ENCODE measurements at regions not wholly inside any gene's neighbourhood (a gene's known extent, or its start where the extent isn't known, plus 50 kb on each side); places are given as distances from the start of the nearest gene placed in this dataset.

GRCh38 chr14:84655014-84655413 lies 874.9 kb upstream of the FLRT2 start:
- Histone ChIP-seq H3K27ac (ENCODE audit: low read depth in 2 of 2, low read length in 2 of 2) (no peak overlapping the region), H3K36me3 (ENCODE audit: control insufficient read depth in 2 of 3, insufficient read depth in 3 of 3, low read length in 3 of 3) (no peaks in the 10 kb centered on the region), H3K4me3 (ENCODE audit: low read length in 3 of 3) (no peak overlapping the region), H3K27me3 (ENCODE audit: control insufficient read depth, insufficient read depth, low read length) (no peaks in the 10 kb centered on the region), H3K9me3 (ENCODE audit: control insufficient read depth in 2 of 3, insufficient read depth in 1 of 3, low read length in 3 of 3) (peaks cover 0 to 4% (median 0%) of the 10 kb centered on the region in 3 donors), H3K9ac (ENCODE audit: low read length in 3 of 3) (no peak overlapping the region), H3K4me1 (ENCODE audit: control insufficient read depth in 2 of 3, insufficient read depth in 2 of 3, low read depth in 1 of 3, low read length in 3 of 3) (no peaks in the 10 kb centered on the region)
- DNase-seq (no peak), FAIRE-seq (no peak)
- no peak for TF ChIP-seq CTCF (IDR thresholded peaks at IDR 0.05; ENCODE audit: borderline replicate concordance, extremely low read depth, insufficient read depth)
- intact Hi-C loops (cut with DNase I), result no loop called here

GRCh38 chr14:84657911-84658310 lies 872.0 kb upstream of the FLRT2 start:
- H3K27me3 ChIP-seq (ENCODE audit: control insufficient read depth, insufficient read depth, low read length), result no peaks in the 10 kb centered on the region
- no peak overlapping the region for H3K27ac ChIP-seq (ENCODE audit: low read depth in 2 of 2, low read length in 2 of 2)
- TF ChIP-seq CTCF (IDR thresholded peaks at IDR 0.05; ENCODE audit: borderline replicate concordance, extremely low read depth, insufficient read depth), result no peak
- no peak for FAIRE-seq
- no peaks in the 10 kb centered on the region for H3K4me1 ChIP-seq (ENCODE audit: control insufficient read depth in 2 of 3, insufficient read depth in 2 of 3, low read depth in 1 of 3, low read length in 3 of 3)
- H3K4me3 ChIP-seq (ENCODE audit: low read length in 3 of 3), result no peak overlapping the region
- intact Hi-C loops (cut with DNase I), result no loop called here
- DNase-seq, result peak in 3 of 5 donors; percentile 19 to 57 (median 56)
- no peaks in the 10 kb centered on the region for H3K36me3 ChIP-seq (ENCODE audit: control insufficient read depth in 2 of 3, insufficient read depth in 3 of 3, low read length in 3 of 3)
- peaks cover 0 to 4% (median 0%) of the 10 kb centered on the region in 3 donors for H3K9me3 ChIP-seq (ENCODE audit: control insufficient read depth in 2 of 3, insufficient read depth in 1 of 3, low read length in 3 of 3)
- no peak overlapping the region for H3K9ac ChIP-seq (ENCODE audit: low read length in 3 of 3)

- TF ChIP-seq CTCF (IDR thresholded peaks at IDR 0.05; ENCODE audit: borderline replicate concordance, extremely low read depth, insufficient read depth), result no peak
- Histone ChIP-seq H3K36me3 (ENCODE audit: control insufficient read depth in 2 of 3, insufficient read depth in 3 of 3, low read length in 3 of 3) (no peaks in the 10 kb centered on the region), H3K27ac (ENCODE audit: low read depth in 2 of 2, low read length in 2 of 2) (no peak overlapping the region), H3K9me3 (ENCODE audit: control insufficient read depth in 2 of 3, insufficient read depth in 1 of 3, low read length in 3 of 3) (no peaks in the 10 kb centered on the region), H3K9ac (ENCODE audit: low read length in 3 of 3) (no peak overlapping the region), H3K4me3 (ENCODE audit: low read length in 3 of 3) (no peak overlapping the region), H3K4me1 (ENCODE audit: control insufficient read depth in 2 of 3, insufficient read depth in 2 of 3, low read depth in 1 of 3, low read length in 3 of 3) (no peaks in the 10 kb centered on the region), H3K27me3 (ENCODE audit: control insufficient read depth, insufficient read depth, low read length) (no peaks in the 10 kb centered on the region)
- DNase-seq, result no peak
- intact Hi-C loops (cut with DNase I), result no loop called here
- FAIRE-seq, result peak; percentile 13
Observed at GRCh38 chr14:84670796-84671195, 859.1 kb upstream of the FLRT2 start.

GRCh38 chr14:84671776-84672175 lies 858.2 kb upstream of the FLRT2 start:
- Histone ChIP-seq H3K27ac (ENCODE audit: low read depth in 2 of 2, low read length in 2 of 2) (no peak overlapping the region), H3K36me3 (ENCODE audit: control insufficient read depth in 2 of 3, insufficient read depth in 3 of 3, low read length in 3 of 3) (no peaks in the 10 kb centered on the region), H3K9ac (ENCODE audit: low read length in 3 of 3) (no peak overlapping the region), H3K9me3 (ENCODE audit: control insufficient read depth in 2 of 3, insufficient read depth in 1 of 3, low read length in 3 of 3) (no peaks in the 10 kb centered on the region), H3K4me3 (ENCODE audit: low read length in 3 of 3) (no peak overlapping the region), H3K4me1 (ENCODE audit: control insufficient read depth in 2 of 3, insufficient read depth in 2 of 3, low read depth in 1 of 3, low read length in 3 of 3) (no peaks in the 10 kb centered on the region), H3K27me3 (ENCODE audit: control insufficient read depth, insufficient read depth, low read length) (no peaks in the 10 kb centered on the region)
- no peak for DNase-seq
- no peak for FAIRE-seq
- intact Hi-C loops (cut with DNase I), result no loop called here
- TF ChIP-seq CTCF (IDR thresholded peaks at IDR 0.05; ENCODE audit: borderline replicate concordance, extremely low read depth, insufficient read depth), result no peak

Data from kidney (tissue), 13 donors.